ENCODE measurements at regions not wholly inside any gene's neighbourhood (a gene's known extent, or its start where the extent isn't known, plus 50 kb on each side); places are given as distances from the start of the nearest gene placed in this dataset.

DNA sequence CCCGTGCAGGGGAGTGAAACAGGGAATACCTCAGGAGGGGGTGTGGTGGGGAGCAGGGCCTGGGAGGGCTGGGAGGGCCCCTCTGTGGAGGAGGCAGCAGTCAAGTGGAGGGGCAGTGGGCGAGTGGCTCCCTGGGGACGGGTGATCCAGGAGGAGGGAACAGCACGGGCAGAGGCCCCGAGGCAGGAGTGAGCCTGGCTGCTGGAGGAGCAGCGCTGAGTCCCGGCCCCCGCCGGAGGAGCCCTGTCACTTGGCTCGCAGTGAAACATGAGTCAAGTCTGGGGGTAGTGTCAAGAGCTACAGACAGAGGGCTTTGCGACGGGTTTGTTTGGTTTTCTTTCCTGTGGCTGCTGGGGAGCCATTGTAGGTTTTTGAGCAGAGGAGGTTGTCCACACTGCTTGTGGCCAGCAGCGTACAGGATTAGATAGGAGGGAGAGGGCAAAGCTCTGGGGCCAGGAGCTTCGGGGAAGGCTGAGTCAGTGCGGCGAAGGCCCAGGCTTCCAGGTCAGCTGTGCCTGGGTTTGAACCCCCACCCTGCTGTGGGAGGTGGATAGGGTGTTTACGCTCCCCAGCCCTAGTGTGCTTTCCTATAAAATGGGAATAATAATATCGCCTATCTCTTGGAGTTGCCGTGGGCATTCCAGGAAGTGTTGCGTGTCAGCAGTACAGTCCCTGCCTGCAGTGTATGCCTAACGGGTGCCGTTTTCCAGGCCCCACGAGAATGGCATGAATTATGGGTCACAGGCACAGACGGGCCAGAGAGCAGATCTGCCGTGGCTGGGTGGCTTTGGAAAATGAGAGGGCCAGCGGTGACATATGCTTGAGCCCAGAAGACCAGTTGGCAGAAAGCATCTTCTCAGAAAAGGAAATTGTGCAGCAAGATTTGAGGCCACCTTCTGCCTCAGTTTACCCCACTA is 115.9 kb upstream of the CIBAR2 start:
- TF ChIP-seq, protein P1, sequence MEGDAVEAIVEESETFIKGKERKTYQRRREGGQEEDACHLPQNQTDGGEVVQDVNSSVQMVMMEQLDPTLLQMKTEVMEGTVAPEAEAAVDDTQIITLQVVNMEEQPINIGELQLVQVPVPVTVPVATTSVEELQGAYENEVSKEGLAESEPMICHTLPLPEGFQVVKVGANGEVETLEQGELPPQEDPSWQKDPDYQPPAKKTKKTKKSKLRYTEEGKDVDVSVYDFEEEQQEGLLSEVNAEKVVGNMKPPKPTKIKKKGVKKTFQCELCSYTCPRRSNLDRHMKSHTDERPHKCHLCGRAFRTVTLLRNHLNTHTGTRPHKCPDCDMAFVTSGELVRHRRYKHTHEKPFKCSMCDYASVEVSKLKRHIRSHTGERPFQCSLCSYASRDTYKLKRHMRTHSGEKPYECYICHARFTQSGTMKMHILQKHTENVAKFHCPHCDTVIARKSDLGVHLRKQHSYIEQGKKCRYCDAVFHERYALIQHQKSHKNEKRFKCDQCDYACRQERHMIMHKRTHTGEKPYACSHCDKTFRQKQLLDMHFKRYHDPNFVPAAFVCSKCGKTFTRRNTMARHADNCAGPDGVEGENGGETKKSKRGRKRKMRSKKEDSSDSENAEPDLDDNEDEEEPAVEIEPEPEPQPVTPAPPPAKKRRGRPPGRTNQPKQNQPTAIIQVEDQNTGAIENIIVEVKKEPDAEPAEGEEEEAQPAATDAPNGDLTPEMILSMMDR (IDR thresholded peaks at IDR 0.05), result no peak

DNA sequence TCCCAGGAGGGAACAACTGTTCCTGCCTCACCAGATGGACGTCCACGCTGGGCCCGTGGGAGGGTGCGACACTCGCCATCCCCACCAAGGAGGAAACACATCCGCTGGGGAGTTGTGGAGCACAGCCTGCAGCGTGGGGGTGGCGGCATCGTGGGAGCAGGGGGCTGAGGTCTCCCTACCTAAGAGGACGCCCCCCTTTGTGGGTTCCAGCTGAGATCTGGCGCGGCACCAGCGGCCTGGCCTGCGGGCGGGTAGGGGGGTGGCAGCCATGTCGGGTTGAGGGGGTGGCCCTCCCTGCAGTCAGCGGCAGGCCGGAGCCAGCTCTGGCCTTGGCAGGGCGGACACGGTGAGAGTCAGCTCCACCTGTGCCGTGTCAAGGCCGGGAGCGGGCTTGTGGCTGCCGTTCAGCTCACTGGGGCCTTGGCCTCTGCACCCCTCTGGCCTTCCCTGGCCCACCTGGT is 116.7 kb upstream of the CIBAR2 start:
- TF ChIP-seq, protein P1 (IDR thresholded peaks at IDR 0.05), result no peak

DNA sequence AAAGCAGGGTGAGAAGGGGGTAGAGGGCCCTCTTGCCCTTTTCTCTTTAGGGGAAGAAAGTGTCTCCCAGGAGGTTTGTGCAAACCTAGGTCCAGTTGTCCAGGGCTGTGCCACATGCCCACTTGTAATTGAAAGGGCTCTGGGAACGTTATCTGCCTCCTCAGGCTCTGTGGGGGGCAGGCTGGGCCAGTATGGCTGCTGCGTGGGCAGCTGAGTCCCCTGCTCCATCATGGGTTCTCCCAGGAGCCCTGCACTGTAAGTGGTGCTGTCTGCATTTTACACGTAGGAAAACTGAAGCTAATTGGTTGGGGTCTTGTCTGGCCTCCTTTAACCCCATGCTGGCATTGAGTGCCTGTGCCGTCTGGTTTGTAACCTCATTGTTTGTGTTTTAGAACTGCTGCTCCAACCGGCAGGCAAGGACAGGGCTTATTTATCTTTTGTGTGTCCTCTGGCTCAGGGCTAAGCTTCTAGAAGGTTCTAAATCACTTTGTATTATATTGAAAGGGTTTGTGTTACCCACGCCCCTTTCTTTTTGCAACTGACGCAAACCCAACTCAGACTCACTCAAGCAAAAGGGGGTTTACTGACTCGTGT is 117.7 kb upstream of the CIBAR2 start:
- TF ChIP-seq, protein P1 (IDR thresholded peaks at IDR 0.05), result no peak

DNA sequence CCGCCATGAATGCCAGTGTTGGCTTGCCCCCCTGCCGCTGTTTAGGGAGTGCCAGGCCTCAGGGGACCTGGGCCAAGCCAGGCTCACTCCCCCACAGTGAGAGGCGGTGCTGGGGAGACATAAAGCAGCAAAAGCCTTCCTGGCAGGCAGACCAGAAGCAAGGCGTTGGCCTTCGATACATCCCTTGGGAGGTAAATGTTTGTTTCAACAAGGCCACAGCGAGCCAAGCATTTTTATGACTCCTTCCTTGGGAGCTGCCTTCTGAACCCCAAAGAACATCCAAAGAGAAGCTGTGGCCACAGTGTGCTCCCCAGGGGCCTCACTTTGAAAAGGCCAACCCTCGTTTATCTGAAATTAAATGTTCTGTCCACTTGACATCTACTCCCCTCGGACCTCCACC is 119.7 kb upstream of the CIBAR2 start:
- TF ChIP-seq, protein P1 (IDR thresholded peaks at IDR 0.05), result no peak

GRCh38 chr16:85232369-85233142 is 120.3 kb upstream of the CIBAR2 start:
- TF ChIP-seq, protein P1 (IDR thresholded peaks at IDR 0.05), result no peak

DNA sequence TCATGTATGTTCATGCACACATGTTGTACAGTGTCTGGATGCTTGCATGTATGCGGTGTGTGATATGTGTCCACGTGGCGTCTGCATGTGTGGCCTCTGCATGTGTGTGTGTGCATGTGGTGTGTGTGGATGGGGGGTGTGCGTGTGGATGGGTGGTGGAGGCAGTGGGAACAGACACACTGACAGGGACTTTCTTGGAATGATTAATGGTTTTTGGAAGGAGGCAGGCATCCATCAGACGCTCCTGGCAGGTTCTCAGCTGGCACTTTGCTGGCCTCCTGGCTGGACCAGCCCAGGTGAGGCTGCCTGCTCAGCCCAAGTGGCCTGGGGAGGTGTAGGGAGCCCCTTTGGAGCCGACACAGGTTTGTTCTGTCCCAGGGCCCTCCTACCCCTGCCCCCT is 121.2 kb upstream of the CIBAR2 start:
- TF ChIP-seq, protein P1 (IDR thresholded peaks at IDR 0.05), result no peak

All from LNCAP (cell line).